ENCODE measurements at regions not wholly inside any gene's neighbourhood (a gene's known extent, or its start where the extent isn't known, plus 50 kb on each side); places are given as distances from the start of the nearest gene placed in this dataset.
A peak's percentile ranks its signal among the peaks of the same experiment; 100 is the strongest.

DNA sequence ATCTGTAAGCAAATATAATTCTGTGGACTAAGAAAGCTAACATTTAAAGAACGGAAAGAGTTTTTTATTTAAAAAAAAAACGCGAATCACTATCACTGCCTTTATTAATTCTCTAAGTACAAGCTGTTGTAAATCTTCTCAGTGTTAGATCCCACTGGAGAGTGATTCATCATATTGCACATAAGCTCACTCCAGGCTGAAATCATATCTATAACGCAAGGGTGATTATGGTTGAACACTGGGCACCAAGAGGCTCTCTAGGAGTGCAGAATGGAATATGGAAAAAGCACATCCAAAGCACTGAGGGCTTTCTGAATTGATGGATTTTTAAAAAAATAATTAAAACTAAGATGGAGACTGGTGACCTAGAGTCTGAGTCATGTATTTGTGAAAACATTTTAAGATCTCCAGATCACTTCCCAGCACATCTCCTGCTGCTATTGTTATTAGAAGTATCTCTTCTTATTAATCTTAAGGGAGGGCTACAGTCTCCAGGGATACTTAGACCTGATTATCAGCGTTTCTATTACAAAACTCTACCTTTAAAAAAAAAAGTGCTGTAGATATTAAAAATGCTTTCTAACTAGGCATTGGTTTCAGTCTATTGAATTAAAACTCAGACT lies 1106.8 kb downstream of the AACS start:
- H3K9me3 ChIP-seq (ENCODE audit: low read depth, low read length) = no peaks in the 10 kb centered on the region
- no peaks in the 10 kb centered on the region for H3K4me1 ChIP-seq (ENCODE audit: insufficient read depth, low read length)
- H3K4me3 ChIP-seq (ENCODE audit: insufficient read depth, low read length) = no peak overlapping the region
- H3K4me2 ChIP-seq (ENCODE audit: insufficient read depth, low read length) = no peak overlapping the region
- H4K20me1 ChIP-seq (ENCODE audit: insufficient read depth, low read length) = no peaks in the 10 kb centered on the region
- no peak for DNase-seq (ENCODE audit: insufficient read length, low spot score, missing footprints)
- H3K27ac ChIP-seq (ENCODE audit: low read depth, low read length) = no peak overlapping the region
- no peaks in the 10 kb centered on the region for H3K79me2 ChIP-seq (ENCODE audit: insufficient read depth, low read length)
- H3K36me3 ChIP-seq (ENCODE audit: insufficient read depth, low read length) = no peaks in the 10 kb centered on the region
- no peaks in the 10 kb centered on the region for H3K27me3 ChIP-seq (ENCODE audit: insufficient read depth, low read length)
- TF ChIP-seq, protein P1, sequence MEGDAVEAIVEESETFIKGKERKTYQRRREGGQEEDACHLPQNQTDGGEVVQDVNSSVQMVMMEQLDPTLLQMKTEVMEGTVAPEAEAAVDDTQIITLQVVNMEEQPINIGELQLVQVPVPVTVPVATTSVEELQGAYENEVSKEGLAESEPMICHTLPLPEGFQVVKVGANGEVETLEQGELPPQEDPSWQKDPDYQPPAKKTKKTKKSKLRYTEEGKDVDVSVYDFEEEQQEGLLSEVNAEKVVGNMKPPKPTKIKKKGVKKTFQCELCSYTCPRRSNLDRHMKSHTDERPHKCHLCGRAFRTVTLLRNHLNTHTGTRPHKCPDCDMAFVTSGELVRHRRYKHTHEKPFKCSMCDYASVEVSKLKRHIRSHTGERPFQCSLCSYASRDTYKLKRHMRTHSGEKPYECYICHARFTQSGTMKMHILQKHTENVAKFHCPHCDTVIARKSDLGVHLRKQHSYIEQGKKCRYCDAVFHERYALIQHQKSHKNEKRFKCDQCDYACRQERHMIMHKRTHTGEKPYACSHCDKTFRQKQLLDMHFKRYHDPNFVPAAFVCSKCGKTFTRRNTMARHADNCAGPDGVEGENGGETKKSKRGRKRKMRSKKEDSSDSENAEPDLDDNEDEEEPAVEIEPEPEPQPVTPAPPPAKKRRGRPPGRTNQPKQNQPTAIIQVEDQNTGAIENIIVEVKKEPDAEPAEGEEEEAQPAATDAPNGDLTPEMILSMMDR (IDR thresholded peaks at IDR 0.05; ENCODE audit: extremely low read depth, low read depth, low read length) = no peak
- H2AFZ ChIP-seq (ENCODE audit: low read length) = no peak overlapping the region

DNA sequence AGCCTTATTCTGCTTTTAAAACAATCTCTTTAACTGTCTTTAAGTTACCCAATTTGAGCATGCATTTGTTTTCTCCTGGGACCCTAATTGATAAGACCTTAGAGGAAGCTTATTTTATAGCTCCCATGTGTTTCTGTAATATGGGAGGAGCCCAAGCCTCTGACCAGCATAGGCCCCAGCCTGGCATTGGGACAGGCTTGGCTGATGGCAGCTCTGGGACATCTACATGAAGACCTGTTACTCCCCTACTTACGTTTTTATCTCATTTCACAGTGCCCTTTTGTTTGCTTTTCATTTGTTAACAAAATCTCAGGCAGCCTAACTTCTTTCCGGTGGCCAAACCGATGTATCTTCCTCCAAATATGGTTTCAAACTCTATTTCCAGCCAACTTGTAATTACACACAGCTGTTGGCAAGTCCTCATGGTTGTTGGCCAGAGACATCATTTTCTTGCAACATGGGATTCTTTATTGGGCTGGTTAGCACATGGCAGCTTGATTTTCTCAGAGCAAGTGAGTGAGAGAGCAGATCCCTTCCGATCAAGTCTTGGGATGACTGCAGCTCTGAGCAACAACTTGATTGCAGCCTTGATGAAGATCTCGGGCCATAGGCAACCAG lies 1117.5 kb downstream of the AACS start:
- Histone ChIP-seq H3K27me3 (ENCODE audit: insufficient read depth, low read length) (no peaks in the 10 kb centered on the region), H3K4me3 (ENCODE audit: insufficient read depth, low read length) (no peak overlapping the region), H4K20me1 (ENCODE audit: insufficient read depth, low read length) (no peaks in the 10 kb centered on the region), H3K4me2 (ENCODE audit: insufficient read depth, low read length) (no peak overlapping the region), H3K79me2 (ENCODE audit: insufficient read depth, low read length) (no peaks in the 10 kb centered on the region), H3K36me3 (ENCODE audit: insufficient read depth, low read length) (no peaks in the 10 kb centered on the region), H3K9me3 (ENCODE audit: low read depth, low read length) (no peaks in the 10 kb centered on the region), H3K27ac (ENCODE audit: low read depth, low read length) (no peak overlapping the region), H3K4me1 (ENCODE audit: insufficient read depth, low read length) (no peaks in the 10 kb centered on the region), H2AFZ (ENCODE audit: low read length) (peak overlapping the region; percentile 16)
- TF ChIP-seq, protein P1 (IDR thresholded peaks at IDR 0.05; ENCODE audit: extremely low read depth, low read depth, low read length) = no peak
- no peak for DNase-seq (ENCODE audit: insufficient read length, low spot score, missing footprints)

DNA sequence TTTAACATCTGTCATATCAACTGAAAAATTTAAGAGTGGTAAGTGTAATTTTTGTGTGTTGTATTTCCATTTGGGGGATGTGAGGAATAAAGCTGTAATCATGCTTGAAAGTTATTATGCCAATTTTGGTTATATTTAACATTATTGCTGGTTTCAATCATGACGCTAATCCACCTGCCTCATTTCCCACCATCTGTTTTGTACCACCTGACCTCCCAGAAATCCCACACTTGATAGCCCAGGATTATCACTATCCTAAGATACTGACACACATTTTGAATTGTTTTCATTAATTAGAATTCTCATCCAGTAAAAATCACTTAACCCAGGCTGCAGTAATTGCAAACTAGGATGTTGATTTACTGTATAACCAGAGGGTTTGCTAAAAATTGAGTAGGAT lies 1119.8 kb downstream of the AACS start:
- Histone ChIP-seq H2AFZ (ENCODE audit: low read length) (no peak overlapping the region), H4K20me1 (ENCODE audit: insufficient read depth, low read length) (no peaks in the 10 kb centered on the region), H3K36me3 (ENCODE audit: insufficient read depth, low read length) (no peaks in the 10 kb centered on the region), H3K27me3 (ENCODE audit: insufficient read depth, low read length) (no peaks in the 10 kb centered on the region), H3K4me2 (ENCODE audit: insufficient read depth, low read length) (no peak overlapping the region), H3K4me3 (ENCODE audit: insufficient read depth, low read length) (no peak overlapping the region), H3K79me2 (ENCODE audit: insufficient read depth, low read length) (no peaks in the 10 kb centered on the region), H3K27ac (ENCODE audit: low read depth, low read length) (no peak overlapping the region), H3K9me3 (ENCODE audit: low read depth, low read length) (no peaks in the 10 kb centered on the region), H3K4me1 (ENCODE audit: insufficient read depth, low read length) (no peaks in the 10 kb centered on the region)
- DNase-seq (ENCODE audit: insufficient read length, low spot score, missing footprints) = no peak
- TF ChIP-seq, protein P1 (IDR thresholded peaks at IDR 0.05; ENCODE audit: extremely low read depth, low read depth, low read length) = no peak

DNA sequence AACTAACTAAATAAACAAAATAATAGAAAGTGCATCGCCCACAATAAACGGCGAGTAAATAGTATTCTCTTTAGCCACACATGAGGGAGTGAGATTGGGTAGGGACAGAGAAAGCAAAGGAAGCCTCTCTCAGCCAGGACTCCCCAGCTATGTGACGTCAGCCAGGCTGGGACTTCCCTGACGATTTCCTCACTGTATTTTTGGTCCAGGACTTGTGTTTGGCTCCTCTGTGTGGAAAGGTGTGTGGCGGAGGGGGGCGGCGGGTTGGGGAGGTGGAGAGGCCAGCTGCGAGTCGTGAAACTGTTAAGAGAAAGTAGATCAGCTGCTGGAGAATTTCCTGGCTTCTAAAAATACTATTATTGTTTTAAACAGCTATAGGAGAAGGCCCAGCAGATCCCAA lies 1124.6 kb downstream of the AACS start:
- H3K9me3 ChIP-seq (ENCODE audit: low read depth, low read length) = no peaks in the 10 kb centered on the region
- H3K4me2 ChIP-seq (ENCODE audit: insufficient read depth, low read length) = no peak overlapping the region
- TF ChIP-seq, protein P1 (IDR thresholded peaks at IDR 0.05; ENCODE audit: extremely low read depth, low read depth, low read length) = no peak
- H2AFZ ChIP-seq (ENCODE audit: low read length) = no peak overlapping the region
- peak; percentile 27 for DNase-seq (ENCODE audit: insufficient read length, low spot score, missing footprints)
- no peaks in the 10 kb centered on the region for H3K4me1 ChIP-seq (ENCODE audit: insufficient read depth, low read length)
- no peaks in the 10 kb centered on the region for H3K27me3 ChIP-seq (ENCODE audit: insufficient read depth, low read length)
- H3K36me3 ChIP-seq (ENCODE audit: insufficient read depth, low read length) = no peaks in the 10 kb centered on the region
- H3K27ac ChIP-seq (ENCODE audit: low read depth, low read length) = no peak overlapping the region
- H3K4me3 ChIP-seq (ENCODE audit: insufficient read depth, low read length) = no peak overlapping the region
- H4K20me1 ChIP-seq (ENCODE audit: insufficient read depth, low read length) = no peaks in the 10 kb centered on the region
- no peaks in the 10 kb centered on the region for H3K79me2 ChIP-seq (ENCODE audit: insufficient read depth, low read length)
